Neural crest cell (in vitro differentiated cells): ENCODE measurements at regions not wholly inside any gene's neighbourhood (a gene's known extent, or its start where the extent isn't known, plus 50 kb on each side); places are given as distances from the start of the nearest gene placed in this dataset.
"Not testable (repeated sequence)": the region's sequence is repeated elsewhere in the genome, so short reads cannot be mapped to it uniquely, and the experiment has no call there.

Source experiments
- DNase-seq: peaks from one replicate; pipeline ENCODE4 v3.0.0; 2021; ENCODE audit warnings: low read depth, mixed read lengths, low spot score
- H3K27ac Mint-ChIP-seq: one replicate; pipeline ENCODE4 v1.8.0; 2021; ENCODE audit warnings: mild to moderate bottlenecking, mixed read lengths; ENCODE audit not compliant: unreplicated experiment
- H3K27me3 Mint-ChIP-seq: 2 replicates; pipeline ENCODE4 v1.8.0; 2021; ENCODE audit warnings: low read depth, mild to moderate bottlenecking, mixed read lengths
- H3K36me3 Mint-ChIP-seq: 2 replicates; pipeline ENCODE4 v1.8.0; 2021; ENCODE audit warnings: low read depth, mild to moderate bottlenecking, mixed read lengths
- H3K4me1 Mint-ChIP-seq: 2 replicates; pipeline ENCODE4 v1.8.0; 2021; ENCODE audit warnings: mixed read lengths
- H3K4me3 Mint-ChIP-seq: one replicate; pipeline ENCODE4 v1.8.0; 2021; ENCODE audit warnings: mild to moderate bottlenecking, mixed read lengths
- H3K9me3 Mint-ChIP-seq: 2 replicates; pipeline ENCODE4 v1.8.0; 2021; ENCODE audit warnings: mixed read lengths
- CTCF ChIP-seq: fragments of 200-600 bp; sonication (generic); conservative IDR thresholded peaks from 2 replicates; pipeline ENCODE4 v1.5.0; 2021; ENCODE audit warnings: antibody characterized with exemption, mild to moderate bottlenecking

DNA sequence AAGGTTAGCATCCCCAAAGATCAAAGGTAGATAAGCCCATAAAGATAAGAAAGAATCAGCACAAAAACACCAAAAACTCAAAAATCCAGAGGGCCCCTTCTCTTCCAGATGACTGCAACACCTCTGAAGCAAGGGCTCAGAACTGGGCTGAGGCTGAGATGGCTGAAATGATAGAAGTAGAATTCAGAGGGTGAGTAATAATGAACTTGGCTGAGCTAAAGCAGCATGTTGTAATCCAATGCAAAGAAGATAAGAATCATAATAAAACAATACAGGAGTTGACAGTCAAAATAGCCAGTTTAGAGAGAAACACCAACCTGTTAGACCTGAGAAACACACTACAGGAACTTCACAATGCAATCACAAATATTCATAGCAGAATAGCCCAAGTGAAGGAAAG lies 406.9 kb upstream of the CXADR start:
- H3K9me3 Mint-ChIP-seq: peaks cover 9% of the 10 kb centered on the region
- no peak overlapping the region for H3K4me3 Mint-ChIP-seq

GRCh38 chr21:17114045-17114444 lies 398.8 kb upstream of the CXADR start:
- H3K36me3 Mint-ChIP-seq: peaks cover 2% of the 10 kb centered on the region
- no peak for TF ChIP-seq CTCF
- no peak for DNase-seq
- H3K4me3 Mint-ChIP-seq: no peak overlapping the region
- no peak overlapping the region for H3K27ac Mint-ChIP-seq
- H3K9me3 Mint-ChIP-seq: peaks cover 12% of the 10 kb centered on the region
- H3K4me1 Mint-ChIP-seq: peaks cover 3% of the 10 kb centered on the region
- no peaks in the 10 kb centered on the region for H3K27me3 Mint-ChIP-seq

More for the DNA sequence above, 406.9 kb upstream of the CXADR start:
- no peaks in the 10 kb centered on the region for H3K27me3 Mint-ChIP-seq
- H3K4me1 Mint-ChIP-seq: no peaks in the 10 kb centered on the region
- no peak overlapping the region for H3K27ac Mint-ChIP-seq
- peaks cover 3% of the 10 kb centered on the region for H3K36me3 Mint-ChIP-seq
- no peak for DNase-seq
- no peak for TF ChIP-seq CTCF

DNA sequence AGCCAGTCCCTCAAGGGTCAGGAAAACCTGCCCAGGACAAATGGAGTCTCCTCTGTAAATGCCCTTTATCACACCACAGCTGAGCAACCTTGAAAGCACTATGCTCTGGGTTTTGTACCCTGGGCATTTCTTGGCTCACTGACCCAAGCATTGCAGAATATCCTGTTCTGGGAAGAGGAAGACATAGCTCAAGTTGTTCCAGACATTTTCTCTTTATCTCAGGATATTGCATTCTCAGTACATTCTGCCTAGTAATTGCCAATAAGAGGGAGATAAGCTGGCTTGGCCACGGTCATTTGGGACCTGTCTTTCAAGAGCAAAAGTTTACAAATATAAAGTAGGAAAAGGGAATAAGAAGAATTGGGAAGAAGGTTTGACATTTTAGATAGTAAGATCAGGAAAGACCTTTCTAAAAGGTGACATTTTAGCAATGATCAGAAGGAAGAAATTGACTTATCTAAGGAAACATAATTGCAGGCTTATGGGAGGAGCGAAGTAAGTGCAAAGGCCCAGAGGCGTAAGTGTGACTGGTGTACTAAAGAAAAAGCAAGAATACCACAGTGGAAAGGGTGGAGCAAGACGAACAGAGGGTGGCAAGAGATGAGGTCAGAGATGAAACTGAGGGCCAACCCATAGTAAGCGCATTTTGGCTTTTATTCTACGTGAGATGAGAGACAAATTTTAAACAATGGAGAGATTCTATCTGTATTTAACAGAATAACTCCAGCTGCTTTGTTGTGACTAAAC lies 394.0 kb upstream of the CXADR start:
- no peak for TF ChIP-seq CTCF
- H3K27me3 Mint-ChIP-seq: peaks cover 2% of the 10 kb centered on the region
- peaks cover 3% of the 10 kb centered on the region for H3K9me3 Mint-ChIP-seq
- no peak for DNase-seq
- H3K36me3 Mint-ChIP-seq: peaks cover 2% of the 10 kb centered on the region
- H3K4me1 Mint-ChIP-seq: peaks cover 3% of the 10 kb centered on the region
- H3K4me3 Mint-ChIP-seq: no peak overlapping the region
- H3K27ac Mint-ChIP-seq: no peak overlapping the region

DNA sequence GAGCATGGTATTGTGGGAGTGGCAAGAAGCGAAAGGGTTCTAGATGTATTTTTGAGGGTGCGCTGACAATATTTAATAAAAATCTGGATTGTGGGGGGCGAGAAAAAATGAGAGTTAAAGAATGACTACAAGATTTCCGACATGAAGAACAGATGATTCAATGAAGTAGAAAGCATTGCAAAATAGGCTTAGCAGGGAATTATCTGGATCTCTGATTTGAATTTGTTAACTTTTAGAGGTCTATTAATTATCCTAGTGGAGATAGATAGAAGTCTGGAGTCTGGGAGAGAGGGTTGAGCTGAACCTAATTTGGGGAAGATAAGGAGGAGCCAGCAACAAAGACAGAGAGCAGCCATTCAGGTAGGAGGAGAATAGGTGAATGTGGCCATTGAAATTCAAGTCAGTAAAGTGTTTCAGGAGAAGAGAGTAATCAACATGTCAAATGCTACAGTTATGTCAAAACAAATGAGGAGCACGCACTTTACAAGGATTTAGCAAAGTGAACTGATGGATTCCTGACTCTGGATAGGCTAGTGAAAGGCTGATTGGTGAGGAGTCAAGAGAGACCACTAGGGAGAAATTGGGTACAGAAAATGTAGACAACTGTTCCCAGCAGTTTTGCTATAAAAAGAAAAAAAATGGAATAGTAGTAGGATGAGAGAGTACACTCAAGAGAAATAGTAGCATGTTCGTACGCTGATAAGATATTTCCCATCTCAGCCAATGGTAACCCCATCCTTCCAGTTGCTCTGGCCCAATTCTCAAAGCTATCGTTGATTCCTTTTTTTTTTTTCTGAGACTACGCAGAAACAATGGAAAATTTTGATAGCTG lies 393.2 kb upstream of the CXADR start:
- H3K27ac Mint-ChIP-seq: no peak overlapping the region
- peaks cover 2% of the 10 kb centered on the region for H3K27me3 Mint-ChIP-seq
- H3K36me3 Mint-ChIP-seq: peaks cover 2% of the 10 kb centered on the region
- H3K4me1 Mint-ChIP-seq: peaks cover 3% of the 10 kb centered on the region
- peaks cover 3% of the 10 kb centered on the region for H3K9me3 Mint-ChIP-seq
- TF ChIP-seq CTCF: no peak
- H3K4me3 Mint-ChIP-seq: no peak overlapping the region
- no peak for DNase-seq

GRCh38 chr21:17127395-17127794 lies 385.4 kb upstream of the CXADR start:
- H3K27ac Mint-ChIP-seq, H3K36me3 Mint-ChIP-seq, H3K9me3 Mint-ChIP-seq, H3K4me1 Mint-ChIP-seq, H3K27me3 Mint-ChIP-seq, H3K4me3 Mint-ChIP-seq, DNase-seq: not testable (repeated sequence)

DNA sequence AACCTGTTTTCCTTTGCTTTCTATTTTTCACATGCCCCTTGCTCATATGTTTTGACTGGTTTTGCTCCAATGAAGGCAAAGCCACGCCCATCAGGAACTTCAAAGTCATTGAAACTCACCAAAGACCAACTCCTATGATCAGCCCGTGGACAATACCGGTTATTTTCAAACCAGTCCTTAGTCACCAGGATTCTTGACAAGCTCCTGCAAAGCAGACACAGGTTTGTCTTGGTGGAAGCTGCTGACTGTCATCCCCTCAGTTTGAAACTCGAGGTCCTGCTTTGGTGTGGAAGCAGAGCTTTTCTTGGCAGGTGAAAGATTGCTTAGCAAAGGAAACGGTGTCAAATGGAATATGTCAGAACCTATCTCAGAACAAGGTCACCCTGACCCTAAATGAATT lies 384.7 kb upstream of the CXADR start:
- TF ChIP-seq CTCF: no peak
- H3K27ac Mint-ChIP-seq: no peak overlapping the region
- no peaks in the 10 kb centered on the region for H3K9me3 Mint-ChIP-seq
- no peaks in the 10 kb centered on the region for H3K4me1 Mint-ChIP-seq
- no peaks in the 10 kb centered on the region for H3K27me3 Mint-ChIP-seq
- H3K4me3 Mint-ChIP-seq: no peak overlapping the region
- H3K36me3 Mint-ChIP-seq: no peaks in the 10 kb centered on the region
- DNase-seq: no peak

DNA sequence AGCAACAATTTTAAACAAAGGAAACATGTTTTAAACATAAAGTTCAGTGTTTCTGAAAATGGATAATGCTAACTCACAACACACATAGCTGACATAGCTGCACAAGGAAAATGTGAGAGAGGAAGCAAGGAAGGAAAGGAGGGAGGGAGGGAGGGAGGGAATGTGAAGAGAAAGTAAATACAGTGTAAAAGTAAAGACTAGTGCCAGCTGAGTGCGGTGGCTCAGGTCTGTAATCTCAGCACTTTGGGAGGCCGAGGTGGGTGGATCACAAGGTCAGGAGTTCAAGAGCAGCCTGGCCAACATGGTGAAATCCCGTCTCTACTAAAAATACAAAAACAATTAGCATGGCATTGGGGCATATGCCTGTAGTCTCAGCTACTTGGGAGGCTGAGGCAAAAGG lies 373.7 kb upstream of the CXADR start:
- not testable (repeated sequence) for H3K4me3 Mint-ChIP-seq, H3K4me1 Mint-ChIP-seq, H3K27ac Mint-ChIP-seq, H3K36me3 Mint-ChIP-seq, DNase-seq, H3K27me3 Mint-ChIP-seq, H3K9me3 Mint-ChIP-seq
